HG02852 (cell line): ENCODE measurements at regions not wholly inside any gene's neighbourhood (a gene's known extent, or its start where the extent isn't known, plus 50 kb on each side); places are given as distances from the start of the nearest gene placed in this dataset.
"Not testable (repeated sequence)": the region's sequence is repeated elsewhere in the genome, so short reads cannot be mapped to it uniquely, and the experiment has no call there.

Experiments used
- ATAC-seq: cut with Tn5 transposase; IDR thresholded peaks from one replicate; pipeline ENCODE4 v1.9.1; 2021; ENCODE audit warnings: mild to moderate bottlenecking, moderate library complexity; ENCODE audit not compliant: unreplicated experiment

DNA sequence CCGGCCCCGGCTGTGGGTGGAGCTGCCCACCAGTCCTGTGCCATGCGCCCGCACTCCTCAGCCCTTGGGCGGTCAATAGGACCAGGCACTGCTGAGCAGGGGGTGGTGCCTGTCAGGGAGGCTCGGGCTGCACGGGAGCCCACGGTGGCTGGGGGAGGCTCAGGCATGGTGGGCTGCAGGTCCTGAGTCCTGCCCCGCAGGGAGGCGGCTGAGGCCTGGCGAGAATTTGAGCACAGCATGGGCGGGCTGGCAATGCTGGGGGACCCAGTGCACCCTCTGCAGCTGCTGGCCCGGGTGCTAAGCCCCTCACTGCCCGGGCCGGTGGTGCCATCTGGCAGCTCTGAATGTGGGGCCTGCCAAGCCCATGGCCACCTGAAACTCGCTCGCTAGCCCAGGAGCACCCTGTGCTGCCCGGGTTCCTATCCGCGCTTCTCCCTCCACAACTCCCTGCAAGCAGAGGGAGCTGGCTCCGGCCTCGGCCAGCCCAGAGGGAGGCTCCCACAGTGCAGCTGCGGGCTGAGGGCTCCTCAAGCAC, 1371.1 kb downstream of the FSCB start:
- no peak for ATAC-seq

DNA sequence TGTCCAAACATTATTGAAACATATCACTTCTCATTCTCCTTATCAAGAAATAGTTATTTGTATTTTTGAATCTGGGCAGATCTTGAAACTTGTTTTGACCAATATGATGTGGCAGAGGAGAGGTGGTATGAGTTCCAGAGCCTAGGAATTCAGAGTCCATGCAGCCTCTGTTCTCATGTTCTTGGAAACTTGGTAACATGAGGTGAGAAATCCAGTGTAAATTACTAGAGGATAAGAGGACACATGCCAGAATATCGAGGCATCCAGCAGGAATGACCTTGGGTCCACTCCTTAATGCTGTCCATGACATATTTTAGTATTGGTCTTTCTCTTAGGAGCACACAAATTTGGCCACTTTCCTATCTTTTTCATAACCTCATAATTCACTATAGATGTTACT, 1374.6 kb downstream of the FSCB start:
- no peak for ATAC-seq

DNA sequence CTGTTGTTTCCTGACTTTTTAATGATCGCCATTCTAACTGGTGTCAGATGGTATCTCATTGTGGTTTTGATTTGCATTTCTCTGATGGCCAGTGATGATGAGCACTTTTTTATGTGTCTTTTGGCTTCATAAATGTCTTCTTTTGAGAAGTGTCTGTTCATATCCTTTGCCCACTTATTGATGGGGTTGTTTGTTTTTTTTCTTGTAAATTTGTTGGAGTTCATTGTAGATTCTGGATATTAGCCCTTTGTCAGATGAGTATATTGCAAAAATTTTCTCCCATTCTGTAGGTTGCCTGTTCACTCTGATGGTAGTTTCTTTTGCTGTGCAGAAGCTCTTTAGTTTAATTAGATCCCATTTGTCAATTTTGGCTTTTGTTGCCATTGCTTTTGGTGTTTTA, 1378.7 kb downstream of the FSCB start:
- not testable (repeated sequence) for ATAC-seq

DNA sequence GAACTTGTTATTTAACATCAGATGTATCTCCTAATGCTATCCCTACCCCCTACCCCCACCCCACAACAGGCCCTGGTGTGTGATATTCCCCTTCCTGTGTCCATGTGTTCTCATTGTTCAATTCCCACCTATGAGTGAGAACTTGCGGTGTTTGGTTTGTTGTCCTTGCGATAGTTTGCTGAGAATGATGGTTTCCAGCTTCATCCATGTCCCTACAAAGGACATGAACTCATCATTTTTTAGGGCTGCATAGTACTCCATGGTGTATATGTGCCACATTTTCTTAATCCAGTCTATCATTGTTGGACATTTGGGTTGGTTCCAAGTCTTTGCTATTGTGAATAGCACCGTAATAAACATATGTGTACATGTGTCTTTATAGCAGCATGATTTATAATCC, 1379.2 kb downstream of the FSCB start:
- ATAC-seq, result not testable (repeated sequence)

DNA sequence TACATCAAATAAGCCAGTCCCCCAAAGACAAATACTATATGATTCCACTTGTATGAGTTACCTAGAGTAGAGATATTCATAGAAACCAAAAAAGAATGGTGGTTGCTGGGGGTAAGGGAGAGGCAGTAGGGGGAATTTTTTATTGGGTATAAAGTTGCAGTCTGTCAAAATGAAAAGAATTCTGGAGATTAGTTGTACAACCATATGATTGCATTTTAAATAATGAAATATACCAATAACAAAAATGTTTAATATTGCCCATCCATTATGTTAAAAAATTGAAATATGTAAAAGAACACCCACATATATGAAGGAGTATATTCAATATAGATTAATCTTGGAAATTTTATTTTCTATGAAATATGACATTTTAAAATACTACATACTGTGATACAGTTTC, 1383.5 kb downstream of the FSCB start:
- ATAC-seq, result no peak

DNA sequence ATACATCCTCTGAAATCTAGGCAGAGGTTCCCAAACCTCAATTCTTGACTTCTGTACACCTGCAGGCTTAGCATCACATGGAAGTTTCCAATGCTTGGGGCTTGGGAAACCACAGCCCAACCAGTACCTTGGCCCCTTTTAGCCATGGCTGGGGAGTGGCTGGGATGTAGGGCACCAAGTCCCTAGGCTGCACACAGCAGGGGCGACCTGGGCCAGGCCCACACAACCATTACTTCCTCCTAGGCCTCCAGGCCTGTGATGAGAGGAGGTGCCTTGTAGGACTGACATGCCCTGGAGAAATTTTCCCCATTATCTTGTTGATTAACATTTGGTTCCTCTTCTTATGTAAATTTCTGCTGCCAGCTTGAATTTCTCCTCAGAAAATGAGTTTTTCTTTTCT, 1387.4 kb downstream of the FSCB start:
- ATAC-seq, result no peak

DNA sequence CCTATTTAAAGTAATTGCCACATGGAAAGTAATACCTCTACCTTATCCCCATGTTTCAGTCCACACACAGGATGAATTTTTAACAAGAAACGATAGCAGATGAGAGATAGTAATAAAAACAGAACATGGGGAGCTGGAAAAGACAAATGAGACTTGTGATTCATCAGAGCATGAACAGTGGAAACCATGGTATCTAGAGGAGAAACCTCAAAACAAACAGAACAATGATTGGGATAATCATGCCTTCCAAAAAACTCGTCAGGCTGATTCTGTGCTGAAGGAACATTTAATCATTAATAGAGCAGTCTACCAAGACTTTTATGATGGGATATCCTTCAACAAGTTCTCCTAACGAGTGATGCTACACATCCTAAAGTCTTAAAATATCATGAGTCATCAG, 1390.7 kb downstream of the FSCB start:
- ATAC-seq, result no peak

DNA sequence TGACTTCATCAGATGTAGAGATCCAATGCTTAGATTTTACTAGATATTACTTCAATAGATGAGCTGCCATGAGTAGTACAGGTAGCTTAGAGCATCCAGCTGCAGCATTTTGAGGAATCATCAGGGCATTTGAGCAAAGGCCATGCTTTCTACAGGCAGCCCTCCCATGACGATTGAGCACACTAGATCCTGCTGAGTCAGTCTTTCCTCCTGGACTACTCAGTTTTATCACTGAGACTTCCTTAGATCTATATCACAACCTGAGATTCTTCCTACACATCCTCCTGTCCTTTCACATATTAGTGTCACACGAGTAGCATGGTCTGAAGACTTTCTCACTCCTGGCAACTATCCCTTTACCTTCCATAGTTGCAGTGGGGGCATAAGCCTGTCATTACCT, 1401.8 kb downstream of the FSCB start:
- ATAC-seq, result no peak

DNA sequence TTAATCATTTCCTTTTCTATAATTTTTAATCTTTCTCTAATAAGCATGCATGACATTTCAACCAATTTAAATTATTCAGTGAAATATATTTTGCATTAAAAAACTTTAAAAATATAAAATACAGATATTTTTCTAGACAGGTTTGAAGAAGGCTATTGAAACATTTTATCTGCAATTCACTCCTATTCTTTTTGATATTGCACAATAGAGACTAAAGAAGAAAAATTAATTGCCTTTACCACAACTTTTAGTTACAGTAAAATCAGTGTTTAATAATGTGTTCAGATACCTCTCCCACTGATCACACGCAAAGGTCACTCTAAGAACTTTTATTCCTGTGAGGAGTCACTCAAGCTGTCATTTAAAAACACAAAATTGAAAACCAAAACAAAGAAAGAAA, 1416.7 kb downstream of the FSCB start:
- ATAC-seq, result no peak

DNA sequence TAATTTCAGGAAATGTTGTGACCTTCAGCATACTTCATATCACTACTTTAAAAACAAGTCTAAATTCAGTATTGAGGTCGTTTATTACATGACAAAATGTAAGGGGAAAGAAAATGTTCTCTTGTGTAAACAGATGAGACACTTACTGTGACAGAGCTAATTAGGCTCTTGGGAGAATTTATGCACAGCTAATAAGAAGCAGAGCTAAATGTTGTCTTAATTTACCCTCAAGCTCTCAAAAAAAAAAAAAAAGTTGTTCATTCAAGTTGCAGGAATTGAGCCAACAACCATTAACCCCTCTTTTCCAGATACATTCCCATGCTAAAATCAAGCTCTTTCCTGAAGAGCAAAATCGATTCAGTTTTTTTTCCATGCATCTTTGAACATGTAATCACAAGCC, 1419.4 kb downstream of the FSCB start:
- no peak for ATAC-seq

DNA sequence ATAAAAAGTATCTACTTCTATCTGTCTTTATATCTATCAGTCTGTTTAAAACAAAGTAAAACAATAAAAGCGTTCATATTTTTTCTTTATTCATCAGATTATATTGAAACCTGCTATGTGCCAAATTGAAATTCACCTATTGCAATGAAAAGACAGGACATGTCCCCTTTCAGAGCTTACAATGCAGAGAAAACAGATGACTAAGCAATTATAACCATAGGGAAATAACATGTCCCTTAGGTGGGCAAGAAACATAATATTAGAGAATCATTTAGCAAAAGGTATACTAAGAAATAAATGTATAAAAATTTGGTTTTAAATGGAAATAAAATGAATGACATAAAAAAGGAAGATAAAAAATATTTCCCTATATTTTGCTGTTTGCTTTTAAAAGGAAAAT, 1421.3 kb downstream of the FSCB start:
- ATAC-seq, result no peak

DNA sequence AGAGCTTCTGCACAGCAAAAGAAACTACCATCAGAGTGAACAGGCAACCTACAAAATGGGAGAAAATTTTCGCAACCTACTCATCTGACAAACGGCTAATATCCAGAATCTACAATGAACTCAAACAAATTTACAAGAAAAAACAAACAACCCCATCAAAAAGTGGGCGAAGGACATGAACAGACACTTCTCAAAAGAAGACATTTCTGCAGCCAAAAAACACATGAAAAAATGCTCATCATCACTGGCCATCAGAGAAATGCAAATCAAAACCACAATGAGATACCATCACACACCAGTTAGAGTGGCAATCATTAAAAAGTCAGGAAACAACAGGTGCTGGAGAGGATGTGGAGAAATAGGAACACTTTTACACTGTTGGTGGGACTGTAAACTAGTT, 1439.7 kb downstream of the FSCB start:
- not testable (repeated sequence) for ATAC-seq

DNA sequence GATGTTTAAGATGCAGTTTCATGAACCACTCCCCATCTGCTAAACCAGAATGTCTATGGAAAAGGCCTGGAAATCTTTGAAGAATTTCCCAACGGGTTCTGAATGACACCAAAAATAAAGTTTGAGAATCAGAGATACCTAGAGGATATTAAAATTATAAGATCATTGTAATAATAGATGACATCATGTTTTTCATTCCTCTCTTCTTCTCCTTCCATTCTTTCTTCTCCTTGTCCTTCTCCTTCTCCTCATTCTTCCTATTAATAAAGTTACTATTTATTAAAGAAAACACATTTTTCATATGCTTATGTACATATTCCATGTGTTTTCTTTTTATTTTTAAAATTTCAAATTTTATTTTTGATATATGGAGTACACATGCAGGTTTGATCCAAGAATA, 1449.4 kb downstream of the LRFN5 start:
- ATAC-seq, result no peak

DNA sequence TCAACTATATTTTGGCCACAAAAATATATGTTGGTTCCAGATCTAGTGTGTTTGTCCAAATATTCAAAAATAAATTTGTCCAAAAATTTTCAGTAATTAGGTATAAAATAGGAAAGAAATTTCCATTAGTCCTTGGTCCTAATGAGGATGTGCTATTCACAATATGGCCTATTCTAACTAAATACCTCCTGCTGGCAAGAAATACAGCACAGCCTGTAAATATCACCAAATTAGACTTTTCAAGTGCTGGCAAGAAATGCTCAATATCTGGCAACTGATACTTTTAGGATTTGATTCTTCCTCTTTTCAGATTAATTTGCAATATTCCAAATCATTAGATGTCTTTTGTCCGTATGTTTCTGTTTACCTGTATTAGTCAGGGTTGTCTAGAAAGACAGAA, 1446.2 kb downstream of the LRFN5 start:
- no peak for ATAC-seq

DNA sequence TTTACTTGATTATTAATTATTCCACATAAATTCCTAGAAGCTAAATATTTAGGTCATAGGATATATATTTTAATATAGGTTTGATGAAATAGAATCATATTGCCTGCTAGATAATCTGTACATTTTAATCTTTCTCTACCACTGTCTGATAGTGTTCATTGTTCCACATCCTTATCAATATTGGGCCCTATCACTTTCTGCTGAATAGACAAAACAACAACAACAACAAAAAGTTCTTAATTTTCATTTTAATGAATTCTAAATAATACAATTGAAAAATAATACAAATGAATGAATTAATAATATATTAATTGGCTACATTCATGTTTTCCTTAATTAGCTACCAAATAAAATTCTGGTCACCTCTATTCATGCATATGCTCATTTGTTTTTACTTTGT, 1437.2 kb downstream of the LRFN5 start:
- no peak for ATAC-seq

DNA sequence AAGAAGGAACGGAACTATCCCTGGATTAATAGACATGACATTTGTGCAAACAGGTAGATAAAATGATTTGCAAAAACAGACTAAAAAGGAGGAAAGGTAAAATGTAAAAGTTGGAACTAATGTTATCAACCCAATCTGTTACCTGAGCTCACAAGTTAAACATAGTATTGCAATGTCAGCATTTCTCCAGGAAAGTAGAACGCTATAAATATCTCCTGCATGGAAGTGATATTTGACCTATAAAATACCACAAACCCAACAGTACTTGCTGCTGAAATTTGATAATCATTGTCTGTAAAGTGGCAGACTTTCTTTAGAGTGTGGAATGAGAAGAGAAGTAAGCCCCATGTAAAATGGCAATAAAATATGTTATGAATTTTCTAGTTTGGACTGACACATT, 1435.7 kb downstream of the LRFN5 start:
- ATAC-seq, result no peak

DNA sequence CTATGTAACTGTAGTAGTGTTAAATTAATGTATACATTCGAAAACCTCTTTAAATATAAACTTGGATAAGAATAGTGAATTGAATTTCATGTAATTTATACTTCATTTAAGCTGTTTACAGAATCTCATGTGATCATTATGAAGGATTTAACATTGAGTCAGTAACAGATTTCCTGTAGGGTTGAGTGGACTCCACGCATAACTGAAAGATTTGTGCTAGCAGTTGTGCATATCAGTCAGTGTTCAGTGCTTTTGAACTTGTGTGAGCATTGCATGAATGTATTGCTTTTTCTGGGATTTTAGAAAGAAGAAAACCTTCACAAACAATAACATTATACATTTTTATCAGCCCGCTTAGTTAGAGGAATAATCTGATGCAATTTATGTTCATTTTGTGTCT, 1435.3 kb downstream of the LRFN5 start:
- ATAC-seq, result no peak

DNA sequence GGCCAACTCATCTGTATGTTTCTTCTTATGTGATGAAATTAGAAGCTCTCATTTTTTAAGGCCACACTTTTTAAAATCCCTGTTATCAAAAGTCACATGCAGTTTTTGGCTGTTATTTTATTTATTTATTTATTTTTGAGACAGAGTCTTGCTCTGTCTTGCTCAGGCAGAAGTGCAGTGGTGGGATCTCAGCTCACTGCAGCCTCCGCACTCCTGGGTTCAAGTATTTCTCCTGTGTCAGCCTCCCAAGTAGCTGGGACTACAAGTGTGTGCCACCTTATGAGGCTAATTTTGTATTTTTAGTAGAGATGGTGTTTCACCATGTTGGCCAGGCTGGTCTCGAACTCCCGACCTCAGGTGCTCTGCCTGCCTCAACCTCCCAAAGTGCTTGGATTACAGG, 1434.5 kb downstream of the LRFN5 start:
- ATAC-seq, result no peak

DNA sequence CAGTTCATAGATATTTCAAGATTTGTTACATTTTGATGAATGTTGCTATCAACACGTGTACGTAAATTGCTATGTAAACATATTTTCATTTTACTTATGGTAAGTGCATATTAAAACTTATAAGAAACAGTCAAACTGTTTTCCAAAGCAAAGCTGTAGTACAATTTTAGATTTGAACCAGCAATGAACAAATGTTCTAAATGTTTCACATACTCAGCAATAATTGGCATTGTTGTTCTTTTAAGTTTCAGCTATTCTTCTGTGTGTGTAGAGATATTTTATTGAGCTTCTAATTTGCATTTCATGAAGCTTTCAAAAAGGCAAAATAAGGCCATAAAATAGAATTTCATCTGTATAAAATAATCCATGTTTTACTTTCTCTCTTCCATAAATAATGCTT, 1433.2 kb downstream of the LRFN5 start:
- ATAC-seq, result no peak

DNA sequence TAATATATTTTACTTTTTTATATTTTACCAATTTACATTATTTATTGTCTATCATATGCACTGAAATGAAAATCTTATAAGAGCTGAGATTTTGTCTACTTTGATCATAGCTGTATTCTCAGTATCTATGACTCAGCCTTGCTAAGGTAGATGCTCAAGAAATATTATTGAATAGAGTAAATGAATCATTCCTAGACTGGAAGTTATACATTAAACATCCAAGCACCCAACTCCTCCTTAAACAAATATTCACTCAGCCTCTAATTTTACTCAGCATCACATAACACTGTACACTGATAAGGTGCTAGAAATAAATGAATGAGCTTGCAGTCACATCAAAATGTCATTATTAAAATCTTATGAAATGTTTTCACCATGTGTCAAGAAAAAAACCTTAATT, 1424.9 kb downstream of the LRFN5 start:
- ATAC-seq, result no peak

DNA sequence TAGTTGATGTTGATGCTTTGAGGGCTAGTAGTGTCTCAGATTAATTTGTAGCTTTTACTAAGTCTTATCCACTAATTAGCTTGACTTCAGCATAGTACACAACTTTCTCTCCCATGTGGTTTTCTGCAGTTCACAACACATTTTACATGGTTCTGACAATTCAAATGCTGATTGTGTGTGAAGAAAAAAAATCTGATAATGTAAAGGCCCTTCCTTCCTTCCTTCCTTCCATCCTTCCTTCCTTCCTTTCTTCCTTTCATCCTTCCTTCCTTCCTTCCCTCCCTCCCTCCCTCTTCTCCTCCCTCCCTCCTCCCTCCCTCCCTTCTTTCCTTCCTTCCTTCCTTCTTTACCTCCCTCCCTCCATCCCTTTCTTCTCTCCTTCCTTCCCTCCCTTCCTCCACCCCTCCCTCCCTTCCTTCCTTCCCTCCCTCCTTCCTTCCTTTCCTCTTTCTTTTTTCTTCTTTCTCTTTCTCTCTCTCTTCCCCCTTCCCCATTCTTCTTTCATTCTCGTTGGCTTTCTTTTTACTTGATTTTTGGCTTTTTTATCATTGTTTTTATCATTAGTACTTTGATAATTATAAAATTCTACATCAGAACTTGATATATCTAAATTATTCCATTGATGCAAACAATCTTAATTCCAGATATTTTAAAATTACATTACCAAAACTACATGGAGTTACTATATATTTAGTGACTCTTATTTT, 1415.6 kb downstream of the LRFN5 start:
- ATAC-seq, result no peak

DNA sequence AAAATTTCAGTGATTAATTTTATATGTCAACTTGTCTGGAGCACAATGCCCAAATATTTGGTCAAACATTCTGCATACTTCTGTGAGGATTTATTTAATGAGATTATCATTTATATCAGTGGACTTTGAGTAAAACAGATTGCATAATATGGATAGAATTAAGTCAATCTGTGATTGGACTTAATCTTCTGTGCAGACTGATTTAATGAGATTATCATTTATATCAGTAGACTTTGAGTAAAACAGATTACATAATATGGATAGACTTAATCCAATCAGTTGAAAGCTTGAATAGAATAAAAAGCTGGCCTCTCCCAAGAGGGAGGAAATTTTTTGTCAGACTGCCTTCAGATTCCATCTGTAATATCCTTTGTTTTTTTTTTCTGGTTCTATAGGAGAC, 1413.2 kb downstream of the LRFN5 start:
- no peak for ATAC-seq

DNA sequence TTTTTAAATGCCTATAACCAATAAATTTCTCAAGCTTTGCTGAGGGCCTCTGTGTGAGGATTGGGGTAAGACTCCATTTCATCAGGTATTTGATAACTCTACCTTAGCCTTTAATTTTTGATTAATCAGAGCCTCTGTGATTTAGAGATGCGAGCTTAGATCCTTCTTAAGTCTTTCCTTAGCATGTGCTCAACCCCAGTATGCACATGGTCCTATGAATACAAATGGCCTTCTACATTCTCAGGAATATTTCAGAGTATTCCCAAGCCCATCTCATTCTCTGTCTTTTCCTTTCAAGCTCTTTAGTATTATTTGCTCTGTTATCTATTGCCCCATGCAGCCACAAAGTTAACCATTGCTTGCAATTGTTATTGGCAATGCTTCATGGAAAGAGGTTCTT, 1407.7 kb downstream of the LRFN5 start:
- no peak for ATAC-seq
